ENCODE measurements at regions not wholly inside any gene's neighbourhood (a gene's known extent, or its start where the extent isn't known, plus 50 kb on each side); places are given as distances from the start of the nearest gene placed in this dataset.

DNA sequence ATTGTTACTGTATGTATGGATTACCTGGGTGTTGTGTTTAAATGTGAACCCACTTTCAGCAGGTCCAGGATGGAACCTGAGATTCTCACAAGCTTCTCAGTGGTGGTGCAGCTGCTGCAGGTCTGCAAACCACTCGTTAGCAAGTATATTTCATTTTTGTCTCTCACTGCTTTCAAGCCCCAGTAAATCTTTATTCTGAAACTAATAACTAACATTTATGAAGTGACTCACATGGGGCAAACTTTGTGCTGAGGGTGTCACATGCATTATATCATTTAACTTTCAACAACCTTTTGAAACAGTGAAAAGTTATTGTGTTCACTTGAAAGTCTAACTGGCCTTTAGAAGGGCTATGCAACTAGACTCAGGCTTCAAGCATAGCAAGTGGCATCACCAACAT lies 98.9 kb upstream of the DYNLRB2 start:
- TF ChIP-seq POLR2AphosphoS5 (IDR thresholded peaks at IDR 0.05): no peak
- TF ChIP-seq CTCF (IDR thresholded peaks at IDR 0.05): no peak
- TF ChIP-seq POLR2A (IDR thresholded peaks at IDR 0.05): no peak
- no peak for TF ChIP-seq EP300 (IDR thresholded peaks at IDR 0.05)
